Activated CD4-positive, alpha-beta T cell treated with anti-CD3 and anti-CD28 coated beads for 4 hours (primary cell): ENCODE measurements at regions not wholly inside any gene's neighbourhood (a gene's known extent, or its start where the extent isn't known, plus 50 kb on each side); places are given as distances from the start of the nearest gene placed in this dataset.

Experiments used
- DNase-seq, 2 donors: peaks; one replicate each; pipeline ENCODE4 v3.0.0-alpha.2; 2020

- DNase-seq, result no peak
Observed at GRCh38 chr5:164051745-164052144, 546.3 kb downstream of the MAT2B start.

- DNase-seq, result no peak
Observed at GRCh38 chr5:164052536-164053093, 547.2 kb downstream of the MAT2B start.

- DNase-seq, result no peak
Observed at GRCh38 chr5:164053123-164053522, 547.7 kb downstream of the MAT2B start.

GRCh38 chr5:164054461-164054860 lies 549.0 kb downstream of the MAT2B start:
- no peak for DNase-seq

GRCh38 chr5:164057121-164057520 lies 551.7 kb downstream of the MAT2B start:
- no peak for DNase-seq

GRCh38 chr5:164058621-164059020 lies 553.2 kb downstream of the MAT2B start:
- DNase-seq, result no peak

GRCh38 chr5:164059471-164059870 lies 554.1 kb downstream of the MAT2B start:
- DNase-seq, result no peak

- DNase-seq, result no peak
Observed at GRCh38 chr5:164060786-164061355, 555.5 kb downstream of the MAT2B start.

- no peak for DNase-seq
Observed at GRCh38 chr5:164062304-164062703, 556.9 kb downstream of the MAT2B start.

GRCh38 chr5:164065266-164065665 lies 559.8 kb downstream of the MAT2B start:
- DNase-seq, result no peak

- DNase-seq, result no peak
Observed at GRCh38 chr5:164071671-164072070, 566.3 kb downstream of the MAT2B start.

- DNase-seq, result no peak
Observed at GRCh38 chr5:164073081-164073480, 567.7 kb downstream of the MAT2B start.

GRCh38 chr5:164076556-164076955 lies 571.1 kb downstream of the MAT2B start:
- no peak for DNase-seq

- no peak for DNase-seq
Observed at GRCh38 chr5:164090358-164090757, 584.9 kb downstream of the MAT2B start.

GRCh38 chr5:164091836-164092235 lies 586.4 kb downstream of the MAT2B start:
- DNase-seq, result no peak

GRCh38 chr5:164094291-164094690 lies 588.9 kb downstream of the MAT2B start:
- DNase-seq, result no peak

- no peak for DNase-seq
Observed at GRCh38 chr5:164097749-164098148, 592.3 kb downstream of the MAT2B start.

- DNase-seq, result no peak
Observed at GRCh38 chr5:164098531-164098930, 593.1 kb downstream of the MAT2B start.

- no peak for DNase-seq
Observed at GRCh38 chr5:164098979-164099378, 593.6 kb downstream of the MAT2B start.

- no peak for DNase-seq
Observed at GRCh38 chr5:164115420-164115819, 610.0 kb downstream of the MAT2B start.

- no peak for DNase-seq
Observed at GRCh38 chr5:164119806-164120447, 614.5 kb downstream of the MAT2B start.

- no peak for DNase-seq
Observed at GRCh38 chr5:164127527-164127926, 622.1 kb downstream of the MAT2B start.

- no peak for DNase-seq
Observed at GRCh38 chr5:164132358-164132757, 626.9 kb downstream of the MAT2B start.

GRCh38 chr5:164137095-164137494 lies 631.7 kb downstream of the MAT2B start:
- no peak for DNase-seq

GRCh38 chr5:164139423-164139822 lies 634.0 kb downstream of the MAT2B start:
- DNase-seq, result no peak
